K562 (cell line): ENCODE measurements at regions not wholly inside any gene's neighbourhood (a gene's known extent, or its start where the extent isn't known, plus 50 kb on each side); places are given as distances from the start of the nearest gene placed in this dataset.
"Not testable (repeated sequence)": the region's sequence is repeated elsewhere in the genome, so short reads cannot be mapped to it uniquely, and the experiment has no call there.

Experiments used
- CTCF ChIP-seq, 3 experiments: IDR thresholded peaks in 2 of 3; conservative IDR thresholded peaks in 1 of 3; 2 replicates each; pipeline ENCODE4 v1.5.1; 2011 to 2012; ENCODE audit warnings: low read length in 3 of 3, mild to moderate bottlenecking in 3 of 3, control low read depth in 2 of 3, improper control_type of control experiment in 1 of 3, inconsistent platforms in 1 of 3, low read depth in 1 of 3, mixed read lengths in 1 of 3, moderate library complexity in 1 of 3; ENCODE audit not compliant: insufficient read depth in 2 of 3
- EP300 ChIP-seq: IDR thresholded peaks from 2 replicates; pipeline ENCODE4 v1.6.1; 2012; ENCODE audit warnings: low read length, improper control_type of control experiment
- GABPB1 ChIP-seq: sonication (generic); formaldehyde crosslinking; IDR thresholded peaks from 2 replicates; pipeline ENCODE4 v1.8.0; 2022; ENCODE audit warnings: mild to moderate bottlenecking, missing genetic modification reagents
- HOMEZ ChIP-seq: fragments of 250-450 bp; sonication (Bioruptor Pico); IDR thresholded peaks from 2 replicates; pipeline ENCODE4 v1.4.0; 2020; ENCODE audit warnings: mild to moderate bottlenecking, moderate library complexity
- MAX ChIP-seq: sonication (generic); formaldehyde crosslinking; IDR thresholded peaks from 2 replicates; pipeline ENCODE4 v1.9.0; 2022; ENCODE audit warnings: mild to moderate bottlenecking, missing genetic modification reagents
- PHF21A ChIP-seq: fragments of 450-650 bp; IDR thresholded peaks from 2 replicates; pipeline ENCODE4 v1.6.1; 2017; ENCODE audit warnings: low read depth, borderline replicate concordance
- TSHZ1 ChIP-seq: fragments of 250-450 bp; sonication (Bioruptor Pico); IDR thresholded peaks from 2 replicates; pipeline ENCODE4 v1.4.0; 2020; ENCODE audit warnings: mild to moderate bottlenecking, moderate library complexity
- ZNF165 ChIP-seq: fragments of 250-450 bp; sonication (Bioruptor Pico); IDR thresholded peaks from 2 replicates; pipeline ENCODE4 v1.4.0; 2020; ENCODE audit warnings: borderline replicate concordance
- ZNF263 ChIP-seq: sonication (generic); formaldehyde crosslinking; IDR thresholded peaks from 2 replicates; pipeline ENCODE4 v1.8.0; 2022; ENCODE audit warnings: mild to moderate bottlenecking, missing genetic modification reagents, borderline replicate concordance
- ZNF3 ChIP-seq: fragments of 250-450 bp; sonication (Bioruptor Pico); IDR thresholded peaks from 2 replicates; pipeline ENCODE4 v1.5.0; 2021; ENCODE audit warnings: mild to moderate bottlenecking, moderate library complexity
- ZNF384 ChIP-seq: IDR thresholded peaks from 2 replicates; pipeline ENCODE4 v1.6.1; 2012; ENCODE audit warnings: low read depth, low read length, improper control_type of control experiment

- TF ChIP-seq ZNF3; GABPB1 (CRISPR knock-in tag); EP300; PHF21A; ZNF263 (CRISPR knock-in tag); CTCF (IDR thresholded peaks at IDR 0.05 in 2 of 3, conservative IDR thresholded peaks at IDR 0.05 in 1 of 3; ENCODE audit: insufficient read depth in 2 of 3, low read depth in 1 of 3, low read length in 3 of 3); MAX (CRISPR knock-in tag); ZNF384; ZNF165 (CRISPR knock-in tag); TSHZ1 (CRISPR knock-in tag); HOMEZ (CRISPR knock-in tag): not testable (repeated sequence)
Observed at GRCh38 chr10:8415029-8415428, 360.5 kb downstream of the GATA3 start.
